ENCODE measurements at regions not wholly inside any gene's neighbourhood (a gene's known extent, or its start where the extent isn't known, plus 50 kb on each side); places are given as distances from the start of the nearest gene placed in this dataset.

- TF ChIP-seq CTCF (CRISPR knock-in tag; IDR thresholded peaks at IDR 0.05) (no peak), MAZ (IDR thresholded peaks at IDR 0.05; ENCODE audit: borderline replicate concordance, low read depth, low read length) (no peak), MAZ (CRISPR knock-in tag; IDR thresholded peaks at IDR 0.05; ENCODE audit: low read depth) (no peak)
Observed at GRCh38 chr2:9150906-9151305, 55.7 kb upstream of the ASAP2 start.

All from HepG2 (cell line).